Fibroblast of mammary gland (primary cell): ENCODE measurements at regions not wholly inside any gene's neighbourhood (a gene's known extent, or its start where the extent isn't known, plus 50 kb on each side); places are given as distances from the start of the nearest gene placed in this dataset.

Experiments
- DNase-seq: peaks from one replicate; pipeline ENCODE4 v3.0.0-alpha.2; 2010; ENCODE audit warnings: low read depth
- H3K4me3 ChIP-seq: 2 replicates; pipeline ENCODE4 v1.5.1; 2011; ENCODE audit warnings: low read depth, mild to moderate bottlenecking, low read length, moderate library complexity; ENCODE audit not compliant: control insufficient read depth
- CTCF ChIP-seq: conservative IDR thresholded peaks from 2 replicates; pipeline ENCODE4 v1.5.1; 2011; ENCODE audit warnings: low read depth, low read length, inconsistent platforms; ENCODE audit not compliant: control insufficient read depth, insufficient read depth

- no peak for DNase-seq
- H3K4me3 ChIP-seq: no peak overlapping the region
- no peak for TF ChIP-seq CTCF
Measured at GRCh38 chr10:71040846-71041605, 152.7 kb upstream of the PCBD1 start.

GRCh38 chr10:71042216-71042615 lies 153.9 kb upstream of the PCBD1 start:
- no peak for DNase-seq
- no peak overlapping the region for H3K4me3 ChIP-seq
- no peak for TF ChIP-seq CTCF

GRCh38 chr10:71042699-71043098 lies 154.3 kb upstream of the PCBD1 start:
- no peak overlapping the region for H3K4me3 ChIP-seq
- no peak for DNase-seq
- TF ChIP-seq CTCF: no peak

- no peak overlapping the region for H3K4me3 ChIP-seq
- DNase-seq: no peak
- TF ChIP-seq CTCF: no peak
Measured at GRCh38 chr10:71043858-71044257, 155.5 kb upstream of the PCBD1 start.

- DNase-seq: no peak
- H3K4me3 ChIP-seq: no peak overlapping the region
- no peak for TF ChIP-seq CTCF
Measured at GRCh38 chr10:71044720-71045119, 156.4 kb upstream of the PCBD1 start.

GRCh38 chr10:71045204-71045809 lies 156.9 kb upstream of the PCBD1 start:
- TF ChIP-seq CTCF: no peak
- H3K4me3 ChIP-seq: no peak overlapping the region
- no peak for DNase-seq

- TF ChIP-seq CTCF: no peak
Measured at GRCh38 chr10:71045936-71046335, 157.6 kb upstream of the PCBD1 start.

More at GRCh38 chr10:71045936-71046335, 157.6 kb upstream of the PCBD1 start:
- no peak for DNase-seq
- H3K4me3 ChIP-seq: no peak overlapping the region
